H1 (cell line): ENCODE measurements at regions not wholly inside any gene's neighbourhood (a gene's known extent, or its start where the extent isn't known, plus 50 kb on each side); places are given as distances from the start of the nearest gene placed in this dataset.

Source experiments
- CTCF ChIA-PET: fragments of 300-600 bp; sonication (Branson Sonifier 250); formaldehyde crosslinking; loops from one replicate; lab custom pipeline; 2021; ENCODE audit not compliant: partially characterized antibody; lab: Charles Lee
- POLR2A ChIA-PET: fragments of 300-600 bp; sonication (Branson Sonifier 250); formaldehyde crosslinking; loops from one replicate; lab custom pipeline; 2021; ENCODE audit warnings: inconsistent platforms; ENCODE audit not compliant: partially characterized antibody; lab: Charles Lee
- DNase-seq, 2 experiments: peaks; one replicate each; pipeline versions ENCODE4 v3.0.0 to v3.0.0-alpha.2; 2010 to 2022; ENCODE audit warnings: low spot score in 2 of 2, low read depth in 1 of 2, mixed read lengths in 1 of 2
- FAIRE-seq: peaks from 2 replicates; lab custom pipeline; 2011; peaks lifted over from hg19 to GRCh38; lab: Jason Lieb, UNC
- H2AFZ ChIP-seq: 2 replicates; pipeline ENCODE4 v1.8.1; 2012; ENCODE audit warnings: low read length, inconsistent platforms
- H2AK5ac ChIP-seq: 2 replicates; pipeline ENCODE4 v1.6.1; 2013; ENCODE audit warnings: low read depth, low read length
- H2BK120ac ChIP-seq: replicated peaks from 2 replicates; pipeline ENCODE3; 2013; ENCODE audit warnings: low read depth, low read length, inconsistent platforms
- H2BK12ac ChIP-seq: 2 replicates; pipeline ENCODE4 v1.6.1; 2013; ENCODE audit warnings: low read depth, low read length
- H2BK15ac ChIP-seq: 2 replicates; pipeline ENCODE4 v1.6.1; 2013; ENCODE audit warnings: low read length
- H2BK20ac ChIP-seq: 2 replicates; pipeline ENCODE4 v1.6.1; 2013; ENCODE audit warnings: low read length
- H2BK5ac ChIP-seq: 2 replicates; pipeline ENCODE4 v1.6.1; 2013; ENCODE audit warnings: low read depth, low read length
- H3K14ac ChIP-seq: 2 replicates; pipeline ENCODE4 v1.6.1; 2013; ENCODE audit warnings: inconsistent platforms; ENCODE audit not compliant: insufficient read length
- H3K18ac ChIP-seq: 2 replicates; pipeline ENCODE4 v1.6.1; 2013; ENCODE audit warnings: low read length; ENCODE audit errors: extremely low read depth
- H3K23ac ChIP-seq: 2 replicates; pipeline ENCODE4 v1.6.1; 2013; ENCODE audit warnings: inconsistent platforms; ENCODE audit not compliant: insufficient read length
- H3K23me2 ChIP-seq: 2 replicates; pipeline ENCODE4 v1.6.1; 2013; ENCODE audit warnings: low read depth, low read length
- H3K27ac ChIP-seq: 2 replicates; pipeline ENCODE4 v1.6.1; 2011; ENCODE audit warnings: low read depth, low read length, inconsistent platforms
- H3K27me3 ChIP-seq, 4 experiments: replicated peaks in 1 of 4; 1 replicate in 1 of 4; 2 replicates in 3 of 4; pipeline versions ENCODE4 v1.6.1 to v1.8.1; 2011 to 2013; ENCODE audit warnings: low read length in 3 of 4, mild to moderate bottlenecking in 3 of 4, inconsistent platforms in 2 of 4, mixed read lengths in 2 of 4, moderate library complexity in 1 of 4; ENCODE audit not compliant: control insufficient read depth in 3 of 4, insufficient read depth in 3 of 4; ENCODE audit errors: extremely low read depth in 1 of 4
- H3K36me3 ChIP-seq, 4 experiments: 2 replicates each; pipeline versions ENCODE4 v1.6.1 to v1.8.1; 2011 to 2013; ENCODE audit warnings: mild to moderate bottlenecking in 4 of 4, low read length in 3 of 4, moderate library complexity in 2 of 4, control low read depth in 1 of 4, inconsistent platforms in 1 of 4; ENCODE audit not compliant: insufficient read depth in 4 of 4, control insufficient read depth in 2 of 4
- H3K4ac ChIP-seq: replicated peaks from 2 replicates; pipeline ENCODE3; 2013; ENCODE audit warnings: low read length, low read depth, mixed read lengths, inconsistent platforms; ENCODE audit not compliant: insufficient read length
- H3K4me1 ChIP-seq, 4 experiments: replicated peaks in 1 of 4; 1 replicate in 1 of 4; 2 replicates in 3 of 4; pipeline versions ENCODE4 v1.6.1 to v1.8.1; 2011 to 2013; ENCODE audit warnings: low read length in 3 of 4, inconsistent platforms in 2 of 4, mixed read lengths in 1 of 4; ENCODE audit not compliant: insufficient read depth in 4 of 4, control insufficient read depth in 3 of 4
- H3K4me2 ChIP-seq, 2 experiments: 2 replicates each; pipeline versions ENCODE4 v1.6.1 to v1.8.1; 2011 to 2013; ENCODE audit warnings: low read depth in 2 of 2, low read length in 2 of 2, control low read depth in 1 of 2, inconsistent platforms in 1 of 2, mild to moderate bottlenecking in 1 of 2; ENCODE audit not compliant: insufficient read depth in 1 of 2
- H3K4me3 ChIP-seq, 4 experiments: fragments of 200-600, 300-600 bp in 1 of 4; sonication (generic), shearing (Covaris generic), sonication (Bioruptor Twin) in 1 of 4; 2 replicates each; pipeline versions ENCODE4 v1.5.1 to v1.8.1; 2011 to 2016; ENCODE audit warnings: low read length in 4 of 4, low read depth in 3 of 4, control low read depth in 2 of 4, inconsistent platforms in 2 of 4, mild to moderate bottlenecking in 2 of 4, mixed read lengths in 1 of 4, moderate library complexity in 1 of 4; ENCODE audit not compliant: insufficient read depth in 2 of 4; ENCODE audit errors: extremely low read depth in 1 of 4
- H3K56ac ChIP-seq: replicated peaks from 2 replicates; pipeline ENCODE3; 2013; ENCODE audit warnings: low read depth, mild to moderate bottlenecking, mixed read lengths, low read length, inconsistent platforms; ENCODE audit not compliant: insufficient read length
- H3K79me1 ChIP-seq: 2 replicates; pipeline ENCODE4 v1.6.1; 2013; ENCODE audit warnings: low read depth, low read length, control low read depth
- H3K79me2 ChIP-seq, 2 experiments: 2 replicates each; pipeline versions ENCODE4 v1.6.1 to v1.8.1; 2012 to 2013; ENCODE audit warnings: low read length in 2 of 2, mild to moderate bottlenecking in 2 of 2, inconsistent platforms in 1 of 2; ENCODE audit not compliant: insufficient read depth in 2 of 2, control insufficient read depth in 1 of 2
- H3K9ac ChIP-seq, 4 experiments: replicated peaks in 1 of 4; 1 replicate in 1 of 4; 2 replicates in 3 of 4; pipeline versions ENCODE4 v1.6.1 to v1.8.1; 2011 to 2013; ENCODE audit warnings: low read depth in 3 of 4, low read length in 3 of 4, control low read depth in 2 of 4, mild to moderate bottlenecking in 2 of 4, moderate library complexity in 2 of 4, inconsistent platforms in 1 of 4; ENCODE audit errors: extremely low read depth in 1 of 4
- H3K9me3 ChIP-seq, 2 experiments: 2 replicates each; pipeline versions ENCODE4 v1.6.1 to v1.8.1; 2012 to 2013; ENCODE audit warnings: mild to moderate bottlenecking in 2 of 2, moderate library complexity in 2 of 2, control low read depth in 1 of 2, inconsistent platforms in 1 of 2, low read depth in 1 of 2, low read length in 1 of 2, mixed read lengths in 1 of 2; ENCODE audit not compliant: insufficient read depth in 2 of 2
- H4K20me1 ChIP-seq, 2 experiments: replicated peaks in 1 of 2; 2 replicates each; pipeline versions ENCODE3 to v1.8.1; 2011 to 2013; ENCODE audit warnings: inconsistent platforms in 2 of 2, low read length in 2 of 2, mild to moderate bottlenecking in 1 of 2; ENCODE audit not compliant: insufficient read depth in 2 of 2, control insufficient read depth in 1 of 2
- H4K5ac ChIP-seq: 2 replicates; pipeline ENCODE4 v1.6.1; 2013; ENCODE audit warnings: low read length, low read depth, mixed read lengths, inconsistent platforms; ENCODE audit not compliant: insufficient read length
- H4K8ac ChIP-seq: 2 replicates; pipeline ENCODE4 v1.8.0; 2013; ENCODE audit warnings: mild to moderate bottlenecking, moderate library complexity, low read length, inconsistent platforms; ENCODE audit not compliant: insufficient read depth; ENCODE audit errors: extremely low read depth
- H4K91ac ChIP-seq: replicated peaks from 2 replicates; pipeline ENCODE3; 2013; ENCODE audit warnings: low read length, mixed read lengths, inconsistent platforms; ENCODE audit not compliant: insufficient read length
- POU5F1 ChIP-seq: IDR thresholded peaks from 2 replicates; pipeline ENCODE4 v1.6.1; 2011; ENCODE audit warnings: low read depth, mild to moderate bottlenecking, low read length, moderate library complexity
- WGBS, 2 experiments: shearing (Covaris generic) in 1 of 2; methylation state at CpG; one replicate each; pipeline versions ENCODE4 v1.1.6 to v1.1.7; 2013 to 2015; ENCODE audit warnings: low lambda C conversion rate in 2 of 2, mixed read lengths in 2 of 2, inconsistent platforms in 1 of 2, low coverage in 1 of 2, missing lambda C conversion rate in 1 of 2; ENCODE audit not compliant: insufficient replicate concordance in 2 of 2, insufficient coverage in 1 of 2, insufficient read length in 1 of 2; ENCODE audit errors: extremely low coverage in 1 of 2, missing lambda C conversion rate in 1 of 2; 5-methylcytosine and 5-hydroxymethylcytosine counted together

- Histone ChIP-seq H2AK5ac (no peak overlapping the region), H2BK5ac (no peak overlapping the region), H2AFZ (no peak overlapping the region), H3K23me2 (peaks cover 1% of the 10 kb centered on the region; the same call in 1 of the 2 replicates), H4K8ac (no peak overlapping the region), H3K4me1 (peaks cover 0 to 4% (median 0%) of the 10 kb centered on the region in 4 experiments; a peak in 1 of 7 replicates), H2BK20ac (no peak overlapping the region), H3K79me1 (no peaks in the 10 kb centered on the region), H4K91ac (no peak overlapping the region), H3K9ac (no peak overlapping the region), H2BK12ac (no peak overlapping the region), H3K56ac (no peak overlapping the region), H4K20me1 (no peaks in the 10 kb centered on the region), H3K4me2 (no peak overlapping the region), H3K27me3 (no peaks in the 10 kb centered on the region), H2BK120ac (no peak overlapping the region), H3K9me3 (no peaks in the 10 kb centered on the region), H4K5ac (no peak overlapping the region), H3K4ac (no peak overlapping the region), H3K36me3 (no peaks in the 10 kb centered on the region), H3K4me3 (no peak overlapping the region), H3K79me2 (no peaks in the 10 kb centered on the region), H2BK15ac (no peak overlapping the region), H3K23ac (no peak overlapping the region), H3K18ac (no peak overlapping the region), H3K27ac (no peak overlapping the region), H3K14ac (no peak overlapping the region)
- DNase-seq (no peak), FAIRE-seq (no peak)
- 89 to 100% methylated on average over 1 to 6 of the region's 6 CpGs for WGBS, 2 experiments
- POLR2A ChIA-PET = no interaction called here
- CTCF ChIA-PET = interaction anchor here (0.6 to 1.3 kb wide), 3 partner anchors 67 to 369 kb away, joined by 3 to 4 read pairs (median 3); no protein-coding TSS in a partner anchor
- TF ChIP-seq POU5F1 = no peak
Observed at GRCh38 chr3:59244343-59244742, 194.5 kb upstream of the CFAP20DC start.
